Astrocyte of the spinal cord (primary cell): ENCODE measurements at regions not wholly inside any gene's neighbourhood (a gene's known extent, or its start where the extent isn't known, plus 50 kb on each side); places are given as distances from the start of the nearest gene placed in this dataset.

Experiments
- DNase-seq: peaks from one replicate; pipeline ENCODE4 v3.0.0; 2011; ENCODE audit warnings: low read depth, low spot score
- H3K4me3 ChIP-seq: 2 replicates; pipeline ENCODE4 v1.5.1; 2011; ENCODE audit warnings: low read depth, mild to moderate bottlenecking, low read length, moderate library complexity
- in situ Hi-C: cut with HindIII; loops from 2 replicates; pipeline ENCODE4 v1.10.0; 2017; ENCODE audit warnings: low sequenced_read_pairs
- TF ChIP-seq, protein P1 (sequence below): IDR thresholded peaks from 2 replicates; pipeline ENCODE4 v1.5.1; 2012; ENCODE audit warnings: low read depth, mild to moderate bottlenecking, low read length, inconsistent platforms

DNA sequence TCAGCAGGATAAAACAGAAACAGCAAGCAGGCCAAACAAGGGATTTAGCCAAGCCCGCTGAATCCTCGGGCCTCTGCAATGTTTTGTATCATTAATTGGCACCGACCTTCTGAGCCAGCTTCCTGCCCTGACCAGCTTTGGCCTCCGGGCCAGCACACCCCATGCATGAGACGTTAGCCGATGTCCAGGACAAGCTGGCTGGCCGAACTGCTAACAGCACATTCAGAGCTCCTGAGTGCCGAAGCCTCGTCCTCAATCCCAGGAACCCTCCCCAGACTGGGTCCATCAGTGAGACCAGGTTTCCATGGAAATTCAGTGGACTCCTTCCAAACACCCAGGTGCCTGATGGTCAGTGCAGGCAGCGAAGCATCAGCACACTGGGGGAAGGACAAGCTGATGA, 134.3 kb upstream of the PFKP start:
- in situ Hi-C loops, result no loop called here
- peak; percentile 5 for DNase-seq
- TF ChIP-seq, protein P1, sequence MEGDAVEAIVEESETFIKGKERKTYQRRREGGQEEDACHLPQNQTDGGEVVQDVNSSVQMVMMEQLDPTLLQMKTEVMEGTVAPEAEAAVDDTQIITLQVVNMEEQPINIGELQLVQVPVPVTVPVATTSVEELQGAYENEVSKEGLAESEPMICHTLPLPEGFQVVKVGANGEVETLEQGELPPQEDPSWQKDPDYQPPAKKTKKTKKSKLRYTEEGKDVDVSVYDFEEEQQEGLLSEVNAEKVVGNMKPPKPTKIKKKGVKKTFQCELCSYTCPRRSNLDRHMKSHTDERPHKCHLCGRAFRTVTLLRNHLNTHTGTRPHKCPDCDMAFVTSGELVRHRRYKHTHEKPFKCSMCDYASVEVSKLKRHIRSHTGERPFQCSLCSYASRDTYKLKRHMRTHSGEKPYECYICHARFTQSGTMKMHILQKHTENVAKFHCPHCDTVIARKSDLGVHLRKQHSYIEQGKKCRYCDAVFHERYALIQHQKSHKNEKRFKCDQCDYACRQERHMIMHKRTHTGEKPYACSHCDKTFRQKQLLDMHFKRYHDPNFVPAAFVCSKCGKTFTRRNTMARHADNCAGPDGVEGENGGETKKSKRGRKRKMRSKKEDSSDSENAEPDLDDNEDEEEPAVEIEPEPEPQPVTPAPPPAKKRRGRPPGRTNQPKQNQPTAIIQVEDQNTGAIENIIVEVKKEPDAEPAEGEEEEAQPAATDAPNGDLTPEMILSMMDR, result no peak
- no peak overlapping the region for H3K4me3 ChIP-seq

DNA sequence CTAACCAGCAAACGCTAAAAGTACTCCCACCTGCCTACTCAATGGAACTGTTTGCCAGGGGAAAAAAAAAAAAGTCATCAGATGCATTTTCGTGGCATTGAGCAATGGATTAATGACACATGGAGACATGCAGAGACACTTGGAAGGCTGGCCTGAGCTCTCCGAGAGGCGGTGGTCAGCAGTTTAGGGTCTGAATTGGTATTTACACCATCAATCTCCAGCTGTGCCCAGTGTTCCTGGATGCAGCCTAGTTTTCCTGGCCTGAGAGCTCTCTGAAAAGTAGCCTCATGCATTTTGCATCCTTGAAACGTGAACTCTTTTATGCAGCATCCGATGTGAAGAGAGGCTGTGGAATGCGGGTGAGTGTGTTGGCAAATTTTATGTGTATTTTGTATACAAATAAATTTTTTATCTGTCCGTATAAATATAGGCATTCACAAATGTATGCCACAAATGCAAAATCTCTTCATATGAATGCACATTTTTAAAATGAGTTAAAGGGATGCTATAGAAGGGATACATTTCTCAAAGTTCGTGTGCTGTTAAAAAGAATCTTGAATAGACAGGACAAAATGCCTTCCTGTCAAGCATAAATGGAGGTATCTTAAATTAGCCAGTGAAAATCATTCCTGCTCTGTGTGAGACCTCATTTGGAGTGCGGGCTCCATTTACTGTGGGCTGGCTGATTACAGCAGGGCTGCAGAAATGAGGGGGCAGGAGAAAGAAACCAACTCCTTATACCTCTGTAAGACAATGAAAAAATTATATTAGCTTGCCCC, 137.7 kb upstream of the PFKP start:
- TF ChIP-seq, protein P1, result no peak
- in situ Hi-C loops, result no loop called here
- DNase-seq, result no peak
- no peak overlapping the region for H3K4me3 ChIP-seq

DNA sequence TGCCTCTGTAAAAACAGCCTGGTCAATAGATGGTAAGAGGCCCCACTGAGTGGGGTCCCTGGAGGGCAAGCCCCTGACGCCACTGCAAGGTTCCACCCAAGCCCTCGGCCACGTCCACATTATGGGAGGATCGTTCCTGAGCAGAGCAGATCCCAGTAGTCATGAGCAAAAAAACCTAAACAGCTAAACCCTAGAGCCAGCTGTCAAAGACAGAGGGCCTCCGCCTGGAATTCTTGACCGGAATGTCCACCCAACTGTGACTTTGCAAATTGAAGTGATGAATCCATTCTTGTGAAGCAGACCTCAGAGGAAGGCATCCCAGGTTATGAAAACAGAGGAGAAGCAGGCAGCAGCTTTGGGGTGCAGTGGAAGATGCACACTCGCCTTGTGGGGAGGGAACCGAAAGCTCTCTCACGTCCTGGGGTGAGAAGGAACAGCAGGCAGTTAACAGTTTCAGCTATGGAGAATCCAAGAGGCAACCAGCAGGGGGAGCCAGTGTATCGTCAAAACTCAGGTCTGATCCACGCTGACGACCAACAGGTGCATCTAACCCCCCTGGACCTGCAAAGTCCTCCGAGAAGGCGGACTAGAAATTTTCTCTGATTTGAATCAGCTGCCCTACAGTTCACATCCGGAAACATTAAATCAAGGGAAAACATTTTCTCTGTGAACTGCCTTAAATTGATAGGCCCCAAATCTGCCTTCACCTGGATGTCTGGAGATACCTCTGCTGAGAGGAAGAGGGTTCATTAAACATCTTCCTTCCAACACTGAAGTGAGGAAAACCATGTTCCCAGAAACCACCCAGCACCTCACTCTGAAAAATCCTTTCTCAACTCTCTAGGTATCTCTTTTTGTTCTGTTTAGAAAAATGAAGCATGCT, 139.1 kb upstream of the PFKP start:
- TF ChIP-seq, protein P1, result peak; percentile 78
- peak; percentile 44 for DNase-seq
- no peak overlapping the region for H3K4me3 ChIP-seq
- in situ Hi-C loops, result no loop called here

DNA sequence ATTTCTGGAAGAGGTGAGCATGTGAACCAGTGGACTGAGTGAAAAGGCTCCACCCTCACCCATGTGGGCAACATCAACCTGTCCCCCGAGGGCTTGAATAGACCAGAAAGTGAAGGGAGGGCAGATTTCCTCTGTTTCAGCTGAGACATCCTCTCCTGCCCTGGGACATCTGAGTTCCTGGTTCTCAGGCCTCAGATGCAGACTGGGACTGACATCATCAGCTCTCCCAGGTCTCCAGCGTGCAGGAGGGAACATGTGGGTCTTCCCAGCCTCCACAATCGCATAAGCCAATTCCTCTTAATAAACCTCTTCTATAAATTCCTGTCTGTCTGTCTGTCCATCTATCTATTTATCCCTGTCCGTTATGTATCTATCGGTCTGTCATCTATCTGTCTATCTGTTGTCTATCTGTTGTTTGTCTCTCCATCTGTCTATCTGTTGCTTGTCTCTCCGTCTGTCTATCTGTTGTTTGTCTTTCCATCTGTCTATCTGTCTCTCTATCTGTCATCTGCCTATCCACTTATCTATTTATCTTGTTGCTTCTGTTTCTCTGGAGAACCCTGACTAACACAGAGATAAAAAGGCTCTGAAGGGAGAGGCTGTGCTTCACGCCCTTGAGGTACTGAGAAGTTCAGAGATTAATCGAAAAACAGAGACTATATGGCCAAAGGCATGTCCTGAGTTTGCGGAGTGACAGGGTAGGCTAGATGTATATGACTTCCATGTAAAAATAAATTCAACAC, 140.3 kb upstream of the PFKP start:
- no peak for DNase-seq
- H3K4me3 ChIP-seq, result no peak overlapping the region
- TF ChIP-seq, protein P1, result no peak
- in situ Hi-C loops, result no loop called here

DNA sequence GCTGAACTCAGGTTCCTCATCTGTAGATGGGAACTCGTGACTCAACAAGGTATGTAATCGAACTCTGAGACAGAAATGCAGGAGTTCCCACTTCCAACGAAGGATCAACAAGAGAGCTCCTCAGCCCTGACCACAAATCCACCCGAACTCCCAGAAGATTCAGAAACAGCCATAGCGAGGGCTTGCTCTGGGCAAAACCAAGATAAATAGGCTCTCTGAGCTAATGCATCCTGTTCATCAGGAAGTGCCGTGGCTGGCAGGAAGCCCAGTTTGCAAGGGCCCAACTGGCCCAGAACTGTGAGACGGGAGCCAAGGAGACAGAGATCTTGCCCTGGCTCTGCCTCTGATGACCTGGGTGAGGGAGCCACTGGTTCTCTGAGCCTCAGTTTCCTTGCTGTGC, 141.7 kb upstream of the PFKP start:
- peak; percentile 45 for DNase-seq
- in situ Hi-C loops, result no loop called here
- H3K4me3 ChIP-seq, result no peak overlapping the region
- TF ChIP-seq, protein P1, result no peak

DNA sequence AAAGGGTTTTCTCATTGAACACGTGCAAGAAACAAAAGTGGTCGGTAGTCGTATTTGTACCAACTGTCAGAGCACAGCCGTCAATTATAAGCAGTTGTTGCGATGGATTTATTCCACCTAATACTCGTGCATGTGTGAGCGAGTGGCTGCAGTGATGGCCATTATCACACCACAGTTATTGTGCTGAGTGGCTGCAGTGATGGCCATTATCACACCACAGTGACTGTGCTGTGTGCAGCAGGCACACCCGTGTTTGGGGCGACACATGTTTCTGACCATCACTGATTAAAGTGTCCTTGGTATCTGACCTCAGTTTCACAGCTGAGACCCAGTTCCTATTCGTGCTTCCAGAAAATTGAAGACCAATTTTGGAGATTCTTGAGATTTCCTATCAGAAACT, 142.9 kb upstream of the PFKP start:
- TF ChIP-seq, protein P1, result no peak
- H3K4me3 ChIP-seq, result no peak overlapping the region
- DNase-seq, result no peak
- in situ Hi-C loops, result no loop called here
